ENCODE measurements at regions not wholly inside any gene's neighbourhood (a gene's known extent, or its start where the extent isn't known, plus 50 kb on each side); places are given as distances from the start of the nearest gene placed in this dataset.
"Not testable (repeated sequence)": the region's sequence is repeated elsewhere in the genome, so short reads cannot be mapped to it uniquely, and the experiment has no call there.

DNA sequence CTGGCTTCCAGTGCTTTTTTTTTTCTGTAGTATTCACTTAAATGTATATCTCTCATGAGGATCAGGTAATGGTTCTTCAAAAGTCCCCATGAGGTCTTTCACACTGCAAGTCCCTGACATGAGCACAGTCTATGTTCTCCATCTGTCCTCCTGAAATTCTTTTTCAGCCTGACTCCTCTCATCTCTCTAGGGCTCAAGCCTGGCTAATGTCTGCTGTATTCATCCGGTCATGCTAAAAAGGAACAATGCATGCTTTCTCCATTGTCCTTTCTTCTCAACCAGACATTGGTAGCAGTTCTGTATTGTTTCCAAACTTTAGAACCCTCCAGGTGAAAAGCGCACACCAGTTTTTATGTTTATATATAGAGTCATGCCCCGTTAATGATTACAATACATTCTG, 368.3 kb upstream of the OLFM3 start:
- no peak for DNase-seq (ENCODE audit: low spot score)

DNA sequence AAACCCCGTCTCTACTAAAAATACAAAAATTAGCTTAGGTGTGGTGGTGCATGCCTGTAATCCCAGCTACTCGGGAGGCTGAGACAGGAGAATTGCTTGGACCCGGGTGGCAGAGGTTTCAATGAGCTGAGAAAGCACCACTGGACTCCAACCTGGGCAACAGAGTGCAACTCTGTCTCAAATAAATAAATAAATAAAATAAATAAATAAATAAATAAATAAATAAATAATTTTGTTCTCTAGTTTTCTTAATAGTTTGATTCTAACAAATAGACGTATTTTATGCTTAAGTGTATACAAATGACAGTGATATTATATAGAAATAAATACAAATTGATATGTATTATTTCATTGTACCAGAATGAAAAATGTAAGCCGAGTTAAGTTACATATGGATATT, 339.9 kb upstream of the OLFM3 start:
- no peak for DNase-seq (ENCODE audit: low spot score)

DNA sequence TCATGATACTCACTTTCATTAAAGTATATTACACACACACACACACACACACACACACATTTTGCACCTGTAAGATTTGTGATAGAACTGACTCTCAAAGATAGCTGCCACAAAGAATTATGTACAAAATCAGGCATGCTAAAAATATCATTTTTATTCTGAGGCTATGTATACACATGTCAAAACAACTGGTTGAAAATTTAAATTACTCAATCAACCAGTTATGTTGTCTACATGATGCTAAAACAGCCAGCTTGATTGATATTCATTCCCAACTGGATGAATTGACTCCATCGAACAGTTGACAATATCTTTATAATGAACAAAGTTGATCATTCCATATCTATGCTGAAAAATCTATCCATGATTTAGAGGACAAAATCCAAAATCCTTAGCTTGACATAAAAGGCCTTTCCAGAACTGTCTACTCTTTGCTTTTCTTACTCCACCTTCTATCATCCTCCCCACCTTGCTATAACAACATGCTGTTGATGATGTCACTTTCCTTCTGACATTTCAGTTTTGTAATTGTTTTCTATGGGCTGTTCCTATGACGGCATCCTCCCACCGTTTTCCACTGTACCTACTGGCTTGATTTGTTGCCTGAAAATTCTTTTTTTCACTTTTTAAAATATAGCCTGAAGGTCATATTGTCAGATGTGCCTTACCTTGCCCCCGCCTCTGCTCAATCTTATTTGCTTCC, 321.5 kb upstream of the OLFM3 start:
- DNase-seq (ENCODE audit: low spot score) = no peak

DNA sequence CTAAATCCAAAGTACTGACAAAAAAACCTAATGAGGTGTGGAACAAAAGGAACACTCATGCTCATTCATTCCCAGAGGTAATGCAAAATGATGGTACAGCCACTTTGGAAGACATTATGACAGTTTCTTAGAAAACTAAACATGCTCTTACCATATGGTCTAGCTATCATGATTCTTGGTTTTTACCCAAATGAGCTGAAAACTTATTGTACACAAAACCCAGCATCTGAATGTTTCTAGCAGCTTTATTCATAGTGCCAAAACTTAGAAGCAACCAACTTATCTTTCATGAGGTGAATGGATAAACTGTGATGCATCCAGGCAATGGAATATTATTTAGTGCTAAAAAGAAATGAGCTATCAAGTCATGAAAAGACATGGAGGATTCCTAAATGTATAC, 318.4 kb upstream of the OLFM3 start:
- no peak for DNase-seq (ENCODE audit: low spot score)

DNA sequence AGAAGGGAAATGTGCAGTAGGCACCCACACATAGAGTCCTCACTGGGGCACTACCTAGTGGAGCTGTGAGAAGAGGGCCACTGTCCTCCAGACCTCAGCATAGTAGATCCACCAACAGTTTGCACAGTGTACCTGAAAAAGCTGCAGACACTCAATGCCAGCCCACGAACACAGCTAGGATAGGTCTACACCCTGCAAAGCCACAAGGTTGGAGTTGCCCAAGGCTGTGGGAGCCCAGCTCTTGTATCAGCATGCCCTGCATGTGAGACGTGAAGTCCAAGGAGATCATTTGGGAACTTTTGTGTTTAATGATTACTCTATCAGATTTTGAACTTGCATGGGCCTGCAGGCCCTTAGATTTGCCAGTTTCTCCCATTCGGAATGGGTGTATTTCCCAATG, 299.4 kb upstream of the OLFM3 start:
- DNase-seq (ENCODE audit: low spot score) = no peak

DNA sequence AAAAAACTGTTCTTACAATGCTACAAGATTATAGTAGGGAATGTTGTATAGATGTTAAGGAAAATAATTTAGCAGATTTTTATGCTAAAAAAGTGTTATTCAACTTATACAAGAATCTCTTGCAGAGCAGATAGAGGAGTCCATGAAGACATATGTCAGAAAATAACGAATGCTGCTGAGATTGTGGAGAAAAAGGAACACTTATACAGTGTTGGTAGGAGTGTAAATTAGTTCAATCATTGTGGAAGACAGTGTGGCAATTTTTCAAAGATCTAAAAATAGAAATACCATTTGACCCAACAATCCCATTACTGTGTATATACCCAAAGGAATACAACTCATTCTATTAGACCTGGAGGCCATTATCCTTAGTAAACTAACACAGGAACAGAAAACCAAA, 286.2 kb upstream of the OLFM3 start:
- no peak for DNase-seq (ENCODE audit: low spot score)

DNA sequence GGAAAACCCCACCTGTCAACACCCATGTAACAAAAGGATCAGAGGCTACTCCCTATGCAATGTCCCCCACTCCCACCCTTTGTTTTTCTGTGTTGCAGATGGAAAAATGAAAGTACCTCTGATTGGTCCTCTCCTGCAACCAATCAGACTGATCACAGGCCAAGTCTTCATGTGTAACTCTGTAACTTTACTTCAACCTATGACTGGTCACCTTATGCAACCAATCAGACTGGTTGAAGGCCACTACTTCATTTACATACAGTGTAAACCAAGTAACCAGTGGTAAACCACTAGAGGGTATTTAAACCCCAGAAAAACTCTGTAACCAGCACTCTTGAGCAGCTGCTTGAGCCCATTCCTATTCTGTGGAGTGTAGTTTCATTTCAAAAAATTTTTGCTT, 266.3 kb upstream of the OLFM3 start:
- DNase-seq (ENCODE audit: low spot score) = no peak

DNA sequence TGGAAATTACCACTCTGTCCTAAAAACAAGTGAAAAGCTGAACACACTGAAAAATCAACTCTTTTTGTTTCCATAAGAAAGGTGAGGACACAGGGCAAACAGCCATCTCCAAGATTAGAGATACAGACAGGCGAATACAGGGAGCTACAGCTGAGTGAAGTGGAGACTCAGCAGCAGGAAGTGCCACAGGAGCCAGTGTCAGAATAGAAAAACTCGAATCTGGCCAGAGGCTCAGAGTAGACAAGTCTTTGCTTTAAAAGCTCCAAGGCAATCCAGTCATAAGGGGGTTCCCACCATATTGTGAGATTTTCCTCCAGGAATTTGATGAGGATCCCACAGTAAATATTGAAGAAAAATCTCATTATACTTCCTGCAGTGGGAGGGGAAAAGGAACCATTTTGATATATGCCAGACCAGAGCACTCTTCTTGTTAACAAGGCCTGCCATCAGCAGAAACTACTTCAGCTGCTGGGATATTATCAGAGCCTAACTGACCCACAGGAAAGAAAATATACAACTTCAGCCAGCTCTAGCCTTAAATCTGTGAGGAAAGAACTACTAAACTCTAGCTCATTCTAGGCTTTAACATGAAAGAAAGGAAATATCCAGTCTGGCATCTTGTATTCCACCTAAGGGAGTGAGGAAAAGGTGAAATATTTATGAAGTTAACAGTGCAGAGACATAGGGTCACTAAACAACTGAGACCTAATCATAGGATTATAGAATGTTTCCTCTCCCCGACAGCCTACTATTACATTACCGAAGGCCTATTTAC, 256.2 kb upstream of the OLFM3 start:
- DNase-seq (ENCODE audit: low spot score) = no peak

DNA sequence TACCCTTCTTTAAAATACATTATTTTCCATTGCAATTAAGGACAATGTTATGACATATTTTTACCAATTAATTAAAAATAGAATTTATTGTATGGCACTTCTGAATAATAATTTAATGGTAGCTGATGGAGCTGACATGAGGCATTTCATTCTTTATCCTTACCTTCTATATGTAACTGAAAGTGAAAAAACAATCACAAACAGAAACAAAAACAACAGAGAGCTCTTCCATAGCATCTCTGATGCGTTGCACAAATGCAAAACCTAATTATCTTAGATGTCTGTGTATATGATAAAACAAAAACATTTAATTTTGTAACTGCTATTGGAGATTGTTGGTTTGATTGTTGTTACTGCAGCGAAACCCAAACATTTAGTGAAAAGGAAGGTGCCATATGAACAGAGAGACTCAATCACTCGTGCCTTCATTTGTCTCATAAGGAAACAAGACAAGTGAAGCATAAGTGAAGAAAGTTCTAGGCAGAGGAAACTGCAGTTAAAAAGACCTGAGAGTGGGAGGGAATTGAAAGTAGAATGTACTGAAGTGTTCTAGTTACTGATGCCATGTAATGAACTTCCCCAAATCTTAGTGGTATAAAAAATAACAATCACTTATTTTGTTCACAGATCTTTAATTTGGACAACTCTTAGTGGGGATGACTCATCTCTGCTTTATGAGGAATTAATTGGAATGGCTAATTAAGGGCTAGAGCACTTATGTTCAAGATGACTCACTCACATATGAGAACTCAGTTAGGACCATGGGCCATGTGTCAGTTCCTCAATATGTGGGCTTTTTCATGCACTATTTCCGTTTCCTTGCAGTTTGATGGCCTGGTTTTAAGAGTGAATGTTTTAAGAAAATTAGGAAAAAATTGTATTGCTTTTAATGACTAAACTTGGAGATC, 245.0 kb upstream of the OLFM3 start:
- no peak for DNase-seq (ENCODE audit: low spot score)

DNA sequence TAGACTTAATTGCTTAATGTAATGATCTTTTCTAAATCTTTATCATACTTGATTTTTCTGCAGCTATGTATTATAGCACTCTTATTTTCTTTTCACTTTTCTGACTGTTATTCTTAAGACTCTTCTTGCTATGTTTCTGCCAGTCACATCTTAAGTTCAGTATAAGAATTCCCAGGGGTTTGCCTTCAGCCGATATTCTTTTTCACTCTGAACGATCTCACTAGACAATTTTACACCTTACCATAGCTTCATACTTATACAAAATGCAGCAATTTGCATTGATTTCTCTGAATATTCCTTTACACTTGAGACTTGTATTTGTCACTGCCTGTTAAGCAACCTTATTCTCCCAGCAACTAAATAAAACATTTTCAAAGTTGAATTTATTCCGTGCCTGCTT, 242.5 kb upstream of the OLFM3 start:
- no peak for DNase-seq (ENCODE audit: low spot score)

DNA sequence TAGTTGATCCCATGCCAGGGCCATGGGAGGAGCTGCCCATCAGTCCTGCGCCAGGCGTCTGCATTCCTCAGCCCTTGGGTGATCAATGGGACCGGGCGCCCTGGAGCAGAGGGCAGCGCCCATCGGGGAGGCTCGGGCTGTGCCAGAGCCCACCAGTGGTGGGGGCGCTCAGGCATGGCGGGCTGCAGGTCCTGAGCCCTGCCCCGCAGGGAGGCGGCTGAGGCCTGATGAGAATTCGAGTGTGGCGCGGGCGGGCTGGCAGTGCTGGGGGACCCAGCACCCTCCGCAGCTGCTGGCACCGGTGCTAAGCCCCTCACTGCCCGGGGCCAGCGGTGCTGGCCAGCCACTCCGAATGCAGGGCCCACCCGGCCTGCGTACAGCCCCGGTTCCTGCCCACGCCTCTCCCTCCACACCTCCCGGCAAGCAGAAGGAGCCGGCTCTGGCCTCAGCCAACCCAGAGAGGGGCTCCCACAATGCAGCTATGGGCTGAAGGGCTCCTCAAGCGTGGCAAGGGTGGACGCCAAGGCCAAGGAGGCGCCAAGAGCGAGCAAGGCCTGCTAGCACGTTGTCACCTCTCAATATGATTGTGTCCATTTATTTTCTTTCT, 238.1 kb upstream of the OLFM3 start:
- no peak for DNase-seq (ENCODE audit: low spot score)

DNA sequence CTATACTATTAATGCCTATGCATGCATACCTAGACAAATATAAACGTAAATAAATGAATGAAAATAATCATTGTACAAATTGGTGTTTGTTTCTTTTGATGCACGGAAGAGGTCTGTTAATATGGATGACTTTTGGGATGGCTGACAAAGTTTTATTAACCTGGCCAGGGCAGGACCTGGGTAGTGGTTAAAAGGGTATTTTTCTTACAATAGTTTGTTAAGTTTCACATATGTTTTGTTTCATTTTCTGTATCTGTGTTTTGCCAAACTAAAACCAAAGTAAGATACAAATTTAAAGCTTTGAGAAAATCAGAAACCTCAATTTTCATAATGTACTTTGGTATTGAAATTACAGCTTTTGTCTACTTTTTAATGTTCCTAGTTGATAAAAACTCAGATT, 222.7 kb upstream of the OLFM3 start:
- no peak for DNase-seq (ENCODE audit: low spot score)

DNA sequence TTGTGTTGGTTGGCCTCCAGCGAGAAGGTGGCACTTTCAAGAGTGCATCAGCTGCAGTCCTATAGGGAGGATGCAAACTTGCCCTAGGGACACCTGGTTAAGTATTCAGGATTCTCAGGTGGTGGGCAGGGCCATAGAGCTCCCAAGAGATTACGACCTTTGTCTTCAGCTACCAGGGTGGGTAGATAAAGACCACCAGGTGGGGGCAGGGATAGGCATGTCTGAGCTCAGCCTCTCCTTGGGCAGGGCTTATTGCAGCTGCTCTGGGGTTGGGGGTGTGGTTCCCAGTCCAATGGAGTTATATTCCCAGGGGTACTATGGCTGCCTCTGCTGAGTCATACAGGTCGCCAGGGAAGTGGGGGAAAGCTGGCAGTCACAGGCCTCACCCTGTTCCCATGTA, 214.2 kb upstream of the OLFM3 start:
- DNase-seq (ENCODE audit: low spot score) = not testable (repeated sequence)

DNA sequence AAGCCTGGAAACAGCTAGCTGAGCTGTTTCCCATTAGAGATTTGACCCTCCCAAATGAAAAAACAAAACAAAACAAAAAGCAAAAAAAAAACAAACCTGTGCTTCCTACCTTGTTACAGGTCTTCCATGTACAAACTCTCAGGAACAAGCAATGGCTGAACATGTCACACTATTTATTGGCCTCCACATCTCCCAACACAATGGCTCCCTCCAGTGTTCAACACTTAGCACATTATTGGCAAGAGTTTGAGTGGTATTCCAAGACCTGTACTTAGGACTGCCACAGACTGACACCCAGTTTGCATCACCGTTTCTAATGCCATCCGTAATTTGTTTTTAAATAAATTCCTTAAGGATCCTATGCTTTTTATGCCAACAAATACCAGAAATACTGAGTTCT, 195.0 kb upstream of the OLFM3 start:
- DNase-seq (ENCODE audit: low spot score) = no peak

DNA sequence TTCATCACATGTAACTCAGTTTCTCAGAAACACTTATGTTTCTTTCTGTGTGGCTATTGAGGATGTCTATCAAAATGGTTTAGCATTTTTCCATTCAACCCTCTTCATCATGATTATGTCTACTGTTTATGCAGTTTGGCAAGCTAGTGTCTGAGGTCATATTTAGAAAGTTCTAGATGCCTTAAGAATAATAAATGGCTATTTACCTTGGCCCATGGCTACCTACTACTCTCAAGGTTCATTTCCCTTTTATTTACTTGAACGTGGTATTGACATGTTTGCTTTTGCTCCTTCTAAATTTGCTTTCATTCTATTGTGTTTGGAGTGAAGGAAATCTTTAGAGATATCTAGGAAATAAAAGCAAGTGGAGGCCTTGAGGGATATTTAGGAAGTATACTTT, 193.7 kb upstream of the OLFM3 start:
- no peak for DNase-seq (ENCODE audit: low spot score)

DNA sequence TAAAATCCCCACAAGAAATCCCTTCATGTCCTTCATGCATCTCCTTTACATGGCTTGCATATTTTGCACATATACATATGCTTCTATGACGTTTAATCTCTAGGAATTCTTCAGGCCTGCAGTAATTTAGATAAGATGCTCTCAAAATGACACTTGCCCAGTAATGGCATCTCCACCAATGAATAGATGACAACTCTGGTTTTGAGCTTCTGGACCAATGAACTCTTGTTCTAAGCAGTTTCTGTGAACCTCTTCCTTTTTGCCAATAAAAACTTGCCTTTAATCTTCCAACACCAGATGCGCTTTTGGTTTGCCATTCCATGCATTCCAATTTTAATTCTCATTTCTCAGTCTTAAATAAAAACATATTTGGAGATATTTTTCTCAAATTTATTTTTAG, 189.8 kb upstream of the OLFM3 start:
- DNase-seq (ENCODE audit: low spot score) = no peak

DNA sequence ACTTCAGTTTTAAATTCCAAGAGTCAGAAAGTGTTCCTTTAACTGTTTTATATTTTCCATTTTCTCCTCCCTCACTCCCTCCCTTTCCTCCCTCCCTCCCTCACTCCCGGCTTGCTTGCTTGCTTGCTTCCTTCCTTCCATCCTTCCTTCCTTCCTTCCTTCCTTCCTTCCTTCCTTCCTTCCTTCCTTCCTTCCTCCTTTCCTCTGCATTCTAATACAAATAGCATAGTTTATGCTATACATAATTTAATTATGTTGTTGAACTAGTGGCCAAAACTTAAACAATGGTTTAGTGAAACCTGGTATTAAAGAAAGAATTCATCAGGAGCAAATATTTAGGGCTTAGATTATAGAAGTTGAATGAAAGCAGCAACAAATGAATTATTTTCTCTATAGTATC, 188.5 kb upstream of the OLFM3 start:
- no peak for DNase-seq (ENCODE audit: low spot score)

DNA sequence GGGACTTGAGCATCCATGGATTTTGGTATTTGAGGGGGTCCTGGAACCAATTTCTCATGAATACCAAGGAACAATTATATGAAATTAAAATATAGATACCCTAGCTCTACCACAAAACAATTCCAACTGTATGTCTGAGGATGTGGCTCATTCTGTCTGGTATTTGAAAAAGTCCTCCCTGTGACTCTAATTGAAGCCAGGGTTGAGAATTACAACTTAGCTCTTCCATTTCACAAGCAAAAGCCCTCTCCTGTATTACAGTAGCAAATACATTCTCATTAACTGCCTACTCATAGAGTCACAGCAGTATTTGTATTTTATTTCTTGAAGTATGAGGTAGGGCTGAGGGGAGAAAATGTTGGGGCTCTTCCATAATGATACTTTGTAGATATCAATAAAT, 187.8 kb upstream of the OLFM3 start:
- DNase-seq (ENCODE audit: low spot score) = no peak

DNA sequence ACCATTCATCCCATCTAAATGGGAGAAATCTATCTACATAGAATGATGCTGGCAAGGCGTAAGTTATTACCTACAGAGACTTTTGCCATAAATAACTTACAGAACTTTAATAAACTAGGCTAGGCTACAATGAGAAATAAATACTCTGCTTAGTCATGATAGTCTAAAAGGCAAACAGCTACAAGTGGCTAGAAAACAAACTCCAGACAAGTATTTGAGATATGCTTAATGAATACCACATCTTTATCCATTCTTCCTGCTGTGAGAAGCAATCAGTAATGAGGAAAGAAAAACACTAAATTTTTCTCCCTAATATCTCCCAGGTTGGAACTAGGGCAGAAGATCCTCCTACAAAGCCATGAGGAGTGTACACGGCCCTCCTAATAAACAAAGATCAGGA, 187.0 kb upstream of the OLFM3 start:
- no peak for DNase-seq (ENCODE audit: low spot score)

DNA sequence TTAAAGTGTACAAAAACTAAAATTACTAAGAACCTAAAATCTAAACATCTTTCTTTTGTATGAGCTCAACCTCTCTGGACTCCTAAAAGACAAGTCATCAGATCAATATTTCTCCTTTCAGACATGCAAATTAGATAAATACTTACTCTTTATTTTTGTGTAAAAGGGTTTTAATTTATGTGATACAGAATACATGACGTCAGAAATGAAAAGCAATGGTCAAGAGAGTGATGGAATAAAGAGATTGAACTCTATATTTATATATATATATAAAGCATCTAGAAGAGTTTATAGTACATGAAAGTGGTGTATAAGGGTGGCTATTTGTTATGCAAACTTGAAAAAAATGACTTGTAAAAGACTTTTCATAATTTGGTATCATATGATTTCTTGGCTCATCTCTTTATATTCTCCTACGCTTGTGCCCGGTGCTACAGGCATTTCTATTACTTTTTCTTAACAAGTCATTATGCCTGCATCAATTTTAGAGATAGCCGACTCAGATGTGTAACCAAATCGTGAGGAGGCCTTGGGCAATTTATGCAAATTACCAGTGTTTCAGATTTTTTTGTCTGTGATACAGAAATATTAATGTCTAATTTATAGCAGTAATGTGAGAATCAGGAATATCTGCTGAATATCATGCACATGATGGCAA, 186.0 kb upstream of the OLFM3 start:
- DNase-seq (ENCODE audit: low spot score) = no peak

DNA sequence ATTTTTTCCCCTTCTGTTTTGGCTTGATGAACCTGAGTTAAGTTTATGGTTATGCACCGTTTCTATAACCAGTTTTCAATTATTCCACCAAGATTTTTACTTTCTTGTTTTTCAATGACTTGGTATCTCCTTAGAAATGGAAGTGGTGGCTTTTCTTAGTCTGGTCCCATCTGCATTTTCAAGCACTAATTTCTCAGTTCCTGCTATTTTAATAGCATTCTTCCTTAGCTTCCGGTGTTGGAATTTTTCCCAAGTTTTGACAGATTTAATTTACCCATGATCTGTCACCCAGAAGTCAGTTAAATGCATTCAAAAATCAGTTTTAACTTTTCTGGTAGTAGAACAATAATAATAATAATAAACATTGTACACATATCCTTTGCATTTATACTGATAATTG, 184.6 kb upstream of the OLFM3 start:
- no peak for DNase-seq (ENCODE audit: low spot score)

DNA sequence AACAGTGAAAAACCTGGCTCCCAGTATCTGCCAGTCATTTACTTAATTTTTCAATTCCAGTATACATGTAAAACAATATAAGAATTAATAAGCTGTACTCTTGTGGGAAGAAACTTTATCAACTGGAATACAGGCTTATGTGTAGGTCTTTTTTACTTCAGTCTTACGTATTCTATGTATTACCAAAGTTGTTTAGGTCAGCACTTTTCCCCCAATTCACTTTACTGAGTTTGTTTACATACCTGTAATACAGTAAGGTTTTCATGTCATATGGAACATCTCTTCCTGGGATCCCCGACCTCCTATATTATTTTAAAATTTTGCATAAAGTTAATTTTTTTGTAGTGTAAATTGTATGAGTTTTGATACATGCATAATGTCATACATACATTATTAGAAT, 181.8 kb upstream of the OLFM3 start:
- no peak for DNase-seq (ENCODE audit: low spot score)

Data from activated CD4-positive, alpha-beta T cell treated with anti-CD3 and anti-CD28 coated beads, Interleukin-2, Interleukin-4, amounts not matched to agents 100 ng/mL and 50 ng/mL, durations not matched to agents 16 hours and 8 hours (primary cell).